A549 (cell line): ENCODE measurements at regions not wholly inside any gene's neighbourhood (a gene's known extent, or its start where the extent isn't known, plus 50 kb on each side); places are given as distances from the start of the nearest gene placed in this dataset.
A peak's percentile ranks its signal among the peaks of the same experiment; 100 is the strongest.

ENCODE experiments used
- ATAC-seq, 2 experiments: fragments of 200-7000 bp in 1 of 2; fragments of >200 bp in 1 of 2; cut with Nextera tagmentation in 1 of 2; cut with Tn5 transposase in 1 of 2; 3 replicates each; pipeline versions ENCODE4 v1.8.0 to v1.9.1; 2018 to 2020; ENCODE audit warnings: mild to moderate bottlenecking in 1 of 2, moderate library complexity in 1 of 2
- CTCF ChIA-PET: fragments of 300-600 bp; sonication (Branson Sonifier 250); formaldehyde crosslinking; extraction: SDS; loops from one replicate; lab custom pipeline; 2021; ENCODE audit warnings: antibody characterized with exemption, inconsistent platforms; lab: Yijun Ruan, JAX
- POLR2A ChIA-PET: fragments of 350-600 bp; formaldehyde crosslinking; extraction: SDS; loops from one replicate; lab custom pipeline; 2021; ENCODE audit warnings: antibody characterized with exemption, inconsistent platforms; lab: Yijun Ruan, JAX
- DNase-seq, 2 experiments: peaks; one replicate each; pipeline versions ENCODE4 v3.0.0 to v3.0.0-alpha.2; 2011 to 2016; ENCODE audit warnings: low read depth in 1 of 2, low spot score in 1 of 2
- FAIRE-seq: peaks from 2 replicates; lab custom pipeline; 2011; peaks lifted over from hg19 to GRCh38; lab: Jason Lieb, UNC
- H3K27ac ChIP-seq, 2 experiments: fragments of >200 bp; sonication (Bioruptor Twin); formaldehyde crosslinking; 3 replicates each; pipeline ENCODE4 v1.5.1; 2016 to 2017
- H3K4me1 ChIP-seq: fragments of >200 bp; sonication (Bioruptor Twin); formaldehyde crosslinking; 3 replicates; pipeline ENCODE4 v1.6.1; 2016
- H3K4me2 ChIP-seq: fragments of >200 bp; sonication (Bioruptor Twin); formaldehyde crosslinking; 3 replicates; pipeline ENCODE4 v1.6.1; 2016
- H3K4me3 ChIP-seq: fragments of >200 bp; sonication (Bioruptor Twin); formaldehyde crosslinking; 3 replicates; pipeline ENCODE4 v1.5.1; 2016
- H3K9me3 ChIP-seq: fragments of >200 bp; sonication (Bioruptor Twin); formaldehyde crosslinking; 3 replicates; pipeline ENCODE4 v1.6.1; 2016
- CEBPB ChIP-seq, 2 experiments: fragments of >200 bp in 1 of 2; sonication (Bioruptor Twin) in 1 of 2; formaldehyde crosslinking in 1 of 2; IDR thresholded peaks; 2 replicates each; pipeline ENCODE4 v1.6.1; 2012 to 2016
- CHD4 ChIP-seq: fragments of 200-600 bp; sonication (generic); IDR thresholded peaks from 2 replicates; pipeline ENCODE4 v1.6.1; 2016; ENCODE audit warnings: antibody characterized with exemption, mild to moderate bottlenecking, borderline replicate concordance
- CTCF ChIP-seq: fragments of >200 bp; sonication (Bioruptor Twin); formaldehyde crosslinking; IDR thresholded peaks from 3 replicates; pipeline ENCODE4 v1.5.1; 2016
- EHMT2 ChIP-seq: fragments of 200-600 bp; sonication (generic); IDR thresholded peaks from 2 replicates; pipeline ENCODE4 v1.6.1; 2016; ENCODE audit warnings: antibody characterized with exemption, low read depth, mild to moderate bottlenecking, moderate library complexity
- FOSB ChIP-seq: fragments of 250-450 bp; sonication (Bioruptor Pico); IDR thresholded peaks from 2 replicates; pipeline ENCODE4 v1.5.0; 2020; ENCODE audit warnings: mild to moderate bottlenecking, moderate library complexity
- FOXS1 ChIP-seq: fragments of 250-450 bp; sonication (Bioruptor Pico); IDR thresholded peaks from 2 replicates; pipeline ENCODE4 v1.5.0; 2020; ENCODE audit warnings: mild to moderate bottlenecking, moderate library complexity
- GATA3 ChIP-seq: IDR thresholded peaks from 2 replicates; pipeline ENCODE4 v1.6.1; 2012; ENCODE audit warnings: borderline replicate concordance
- HDAC2 ChIP-seq: fragments of 200-600 bp; sonication (generic); IDR thresholded peaks from 2 replicates; pipeline ENCODE4 v1.6.1; 2016
- HOXA7 ChIP-seq: fragments of 250-450 bp; sonication (Bioruptor Pico); IDR thresholded peaks from 2 replicates; pipeline ENCODE4 v1.5.0; 2020; ENCODE audit warnings: mild to moderate bottlenecking, moderate library complexity
- HOXB13 ChIP-seq: fragments of 250-450 bp; sonication (Bioruptor Pico); IDR thresholded peaks from 2 replicates; pipeline ENCODE4 v1.5.0; 2020; ENCODE audit warnings: low read depth, mild to moderate bottlenecking, moderate library complexity
- JUNB ChIP-seq: fragments of >200 bp; sonication (Bioruptor Twin); formaldehyde crosslinking; IDR thresholded peaks from 2 replicates; pipeline ENCODE4 v1.6.1; 2016
- MAZ ChIP-seq: fragments of 150-350 bp; IDR thresholded peaks from 2 replicates; pipeline ENCODE4 v1.6.1; 2014; ENCODE audit warnings: antibody characterized with exemption, low read depth, low read length, borderline replicate concordance
- NFE2L2 ChIP-seq: fragments of 150-350 bp; conservative IDR thresholded peaks from 2 replicates; pipeline ENCODE4 v1.6.1; 2014; ENCODE audit warnings: low read length
- PBX3 ChIP-seq: IDR thresholded peaks from 2 replicates; pipeline ENCODE4 v1.6.1; 2012
- PHF8 ChIP-seq: fragments of 200-600 bp; sonication (generic); IDR thresholded peaks from 2 replicates; pipeline ENCODE4 v1.6.1; 2016; ENCODE audit warnings: low read depth, mild to moderate bottlenecking, antibody characterized with exemption, moderate library complexity, borderline replicate concordance
- POLR2A ChIP-seq: IDR thresholded peaks from 2 replicates; pipeline ENCODE4 v1.6.1; 2012; ENCODE audit warnings: mild to moderate bottlenecking, low read length
- RCOR1 ChIP-seq: fragments of 150-350 bp; IDR thresholded peaks from 2 replicates; pipeline ENCODE4 v1.6.1; 2014; ENCODE audit warnings: antibody characterized with exemption, low read length, low read depth
- RFX5 ChIP-seq: fragments of 450-650 bp; IDR thresholded peaks from 2 replicates; pipeline ENCODE4 v1.7.1; 2014; ENCODE audit warnings: antibody characterized with exemption, mild to moderate bottlenecking, moderate library complexity
- RNF2 ChIP-seq: fragments of 200-600 bp; sonication (generic); IDR thresholded peaks from 2 replicates; pipeline ENCODE4 v1.6.1; 2016; ENCODE audit warnings: low read depth, mild to moderate bottlenecking, antibody characterized with exemption, moderate library complexity, borderline replicate concordance
- TFCP2L1 ChIP-seq: fragments of 250-450 bp; sonication (Bioruptor Pico); IDR thresholded peaks from 2 replicates; pipeline ENCODE4 v1.5.0; 2021; ENCODE audit warnings: mild to moderate bottlenecking
- TP53 ChIP-seq: fragments of 250-450 bp; sonication (Bioruptor Pico); IDR thresholded peaks from 2 replicates; pipeline ENCODE4 v1.5.0; 2021; ENCODE audit warnings: mild to moderate bottlenecking, moderate library complexity
- ZC3H11A ChIP-seq: fragments of 450-650 bp; IDR thresholded peaks from 2 replicates; pipeline ENCODE4 v1.6.1; 2014; ENCODE audit warnings: antibody characterized with exemption, mild to moderate bottlenecking
- ZFP36 ChIP-seq: fragments of 450-650 bp; IDR thresholded peaks from 2 replicates; pipeline ENCODE4 v1.6.1; 2014; ENCODE audit warnings: borderline replicate concordance; ENCODE audit not compliant: partially characterized antibody
- ZNF302 ChIP-seq: fragments of 250-450 bp; sonication (Bioruptor Pico); IDR thresholded peaks from 2 replicates; pipeline ENCODE4 v1.9.0; 2021; ENCODE audit warnings: inconsistent platforms, mild to moderate bottlenecking, moderate library complexity
- ZSCAN20 ChIP-seq: fragments of 250-450 bp; sonication (Bioruptor Pico); IDR thresholded peaks from 2 replicates; pipeline ENCODE4 v1.8.0; 2022; ENCODE audit warnings: mild to moderate bottlenecking, moderate library complexity
- WGBS: methylation state at CpG from one replicate; pipeline ENCODE4 v1.1.6; 2017; ENCODE audit errors: missing lambda C conversion rate; 5-methylcytosine and 5-hydroxymethylcytosine counted together

- no peak overlapping the region for H3K27ac ChIP-seq
- TF ChIP-seq RCOR1 (no peak), ZNF302 (CRISPR knock-in tag) (no peak), CHD4 (no peak), RNF2 (no peak), ZC3H11A (no peak), FOSB (CRISPR knock-in tag) (no peak), ZSCAN20 (CRISPR knock-in tag) (no peak), HOXA7 (CRISPR knock-in tag) (no peak), RFX5 (no peak), CEBPB (IDR thresholded peaks at IDR 0.05) (no peak)
- H3K4me3 ChIP-seq = no peak overlapping the region
- H3K9me3 ChIP-seq = no peaks in the 10 kb centered on the region
- no peak overlapping the region for H3K4me2 ChIP-seq
- WGBS = 59% methylated on average over 2 of the region's 2 CpGs
- H3K4me1 ChIP-seq = no peaks in the 10 kb centered on the region
- DNase-seq = no peak
- no peak for ATAC-seq
- CTCF ChIA-PET = interaction anchor here (1.7 kb wide), 1 partner anchor 258 kb away, joined by 5 read pairs; no protein-coding TSS in a partner anchor
- peak; percentile 7 for FAIRE-seq
- POLR2A ChIA-PET = no interaction called here
Measured at GRCh38 chr10:57806675-57807074, 461.0 kb downstream of the IPMK start.

- Histone ChIP-seq H3K4me2 (no peak overlapping the region), H3K27ac (no peak overlapping the region), H3K4me1 (no peaks in the 10 kb centered on the region), H3K4me3 (no peak overlapping the region), H3K9me3 (no peaks in the 10 kb centered on the region)
- ATAC-seq (no peak), FAIRE-seq (no peak), DNase-seq (no peak)
- TF ChIP-seq PBX3 (no peak), ZFP36 (no peak), CHD4 (no peak), CEBPB (IDR thresholded peaks at IDR 0.05) (peak; percentile 44 to 47; a peak in 2 of 4 replicates), GATA3 (no peak), HDAC2 (no peak), MAZ (no peak)
- ChIA-PET CTCF (no interaction called here), POLR2A (no interaction called here)
- WGBS = 73% methylated on average over 3 of the region's 3 CpGs
Measured at GRCh38 chr10:57799625-57800024, 468.1 kb downstream of the IPMK start.

DNA sequence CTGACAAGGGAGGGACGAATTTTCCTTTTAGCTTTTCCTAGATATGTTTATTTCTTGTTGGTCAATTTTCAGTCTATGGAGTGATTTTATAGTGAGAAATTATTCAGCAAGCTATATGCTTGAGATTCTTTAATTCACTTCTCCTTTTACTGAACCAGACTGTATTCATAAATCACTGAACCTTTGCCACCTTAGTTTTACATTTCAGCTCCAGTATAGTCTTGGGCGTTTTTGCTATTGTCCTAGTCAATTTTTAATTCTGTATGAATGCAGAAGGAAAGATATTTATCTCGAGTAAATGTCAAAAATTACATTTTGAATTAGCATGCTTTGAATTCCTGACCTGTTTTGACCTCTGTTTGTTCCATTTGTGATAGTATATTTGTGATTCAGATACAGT lies 468.9 kb downstream of the IPMK start:
- Histone ChIP-seq H3K4me1 (no peaks in the 10 kb centered on the region), H3K9me3 (no peaks in the 10 kb centered on the region), H3K4me2 (no peak overlapping the region), H3K4me3 (no peak overlapping the region), H3K27ac (no peak overlapping the region)
- WGBS = 2% methylated on average over 3 of the region's 3 CpGs
- ChIA-PET CTCF (no interaction called here), POLR2A (no interaction called here)
- TF ChIP-seq FOSB (CRISPR knock-in tag) (no peak), CHD4 (no peak), EHMT2 (no peak), POLR2A (no peak), TFCP2L1 (CRISPR knock-in tag) (no peak), FOXS1 (no peak), CTCF (no peak), HOXA7 (CRISPR knock-in tag) (no peak), ZNF302 (CRISPR knock-in tag) (no peak), ZC3H11A (no peak), NFE2L2 (no peak), TP53 (CRISPR knock-in tag) (no peak), MAZ (no peak), PHF8 (no peak), CEBPB (IDR thresholded peaks at IDR 0.05) (no peak), JUNB (no peak), HOXB13 (CRISPR knock-in tag) (no peak), ZSCAN20 (CRISPR knock-in tag) (no peak), GATA3 (no peak)
- FAIRE-seq (no peak), DNase-seq (no peak), ATAC-seq (no peak)
